ENCODE measurements at regions not wholly inside any gene's neighbourhood (a gene's known extent, or its start where the extent isn't known, plus 50 kb on each side); places are given as distances from the start of the nearest gene placed in this dataset.
"Not testable (repeated sequence)": the region's sequence is repeated elsewhere in the genome, so short reads cannot be mapped to it uniquely, and the experiment has no call there.

GRCh38 chr9:85487872-85488271 lies 253.9 kb downstream of the AGTPBP1 start:
- no peak for DNase-seq (ENCODE audit: low read depth)
- no peak overlapping the region for H3K4me3 ChIP-seq (ENCODE audit: low read depth, low read length)
- no peak for TF ChIP-seq CTCF (IDR thresholded peaks at IDR 0.05; ENCODE audit: control insufficient read depth, extremely low read depth, insufficient read depth)

- DNase-seq (ENCODE audit: low read depth): no peak
- no peak overlapping the region for H3K4me3 ChIP-seq (ENCODE audit: low read depth, low read length)
- no peak for TF ChIP-seq CTCF (IDR thresholded peaks at IDR 0.05; ENCODE audit: control insufficient read depth, extremely low read depth, insufficient read depth)
These were observed 257.5 kb downstream of the AGTPBP1 start for GRCh38 chr9:85484235-85484634.

GRCh38 chr9:85483208-85483607 lies 258.5 kb downstream of the AGTPBP1 start:
- peak; percentile 47 for TF ChIP-seq CTCF (IDR thresholded peaks at IDR 0.05; ENCODE audit: control insufficient read depth, extremely low read depth, insufficient read depth)
- H3K4me3 ChIP-seq (ENCODE audit: low read depth, low read length): no peak overlapping the region
- peak; percentile 27 for DNase-seq (ENCODE audit: low read depth)

- no peak for DNase-seq (ENCODE audit: low read depth)
- H3K4me3 ChIP-seq (ENCODE audit: low read depth, low read length): no peak overlapping the region
- no peak for TF ChIP-seq CTCF (IDR thresholded peaks at IDR 0.05; ENCODE audit: control insufficient read depth, extremely low read depth, insufficient read depth)
These were observed 262.4 kb downstream of the AGTPBP1 start for GRCh38 chr9:85479305-85479704.

- no peak for DNase-seq (ENCODE audit: low read depth)
- TF ChIP-seq CTCF (IDR thresholded peaks at IDR 0.05; ENCODE audit: control insufficient read depth, extremely low read depth, insufficient read depth): no peak
- no peak overlapping the region for H3K4me3 ChIP-seq (ENCODE audit: low read depth, low read length)
These were observed 262.9 kb downstream of the AGTPBP1 start for GRCh38 chr9:85478847-85479246.

- not testable (repeated sequence) for H3K4me3 ChIP-seq (ENCODE audit: low read depth, low read length); DNase-seq (ENCODE audit: low read depth)
These were observed 266.9 kb downstream of the AGTPBP1 start for GRCh38 chr9:85474896-85475295.

GRCh38 chr9:85471791-85472190 lies 270.0 kb downstream of the AGTPBP1 start:
- H3K4me3 ChIP-seq (ENCODE audit: low read depth, low read length): no peak overlapping the region
- no peak for DNase-seq (ENCODE audit: low read depth)
- no peak for TF ChIP-seq CTCF (IDR thresholded peaks at IDR 0.05; ENCODE audit: control insufficient read depth, extremely low read depth, insufficient read depth)

All from LNCaP clone FGC (cell line).